Smooth muscle cell (in vitro differentiated cells): ENCODE measurements at regions not wholly inside any gene's neighbourhood (a gene's known extent, or its start where the extent isn't known, plus 50 kb on each side); places are given as distances from the start of the nearest gene placed in this dataset.

Experiments
- DNase-seq: peaks from one replicate; lab custom pipeline; 2025; ENCODE audit not compliant: unreplicated experiment; lab: John Stamatoyannopoulos, UW
- H2AFZ ChIP-seq: fragments of 200-600 bp; sonication (generic); 2 replicates; pipeline ENCODE4 v1.6.0; 2016; ENCODE audit warnings: antibody characterized with exemption, low read depth, mild to moderate bottlenecking
- H3F3A ChIP-seq: fragments of 200-600 bp; sonication (generic); 2 replicates; pipeline ENCODE4 v1.6.0; 2017; ENCODE audit warnings: antibody characterized with exemption, low read depth
- H3K27ac ChIP-seq: fragments of 200-600 bp; sonication (generic); 2 replicates; pipeline ENCODE4 v1.5.1; 2016; ENCODE audit warnings: low read depth, mild to moderate bottlenecking
- H3K27me3 ChIP-seq: fragments of 200-600 bp; sonication (generic); 2 replicates; pipeline ENCODE4 v1.6.1; 2016; ENCODE audit warnings: low read depth, mild to moderate bottlenecking
- H3K36me3 ChIP-seq: fragments of 200-600 bp; sonication (generic); 2 replicates; pipeline ENCODE4 v1.5.1; 2016; ENCODE audit warnings: low read depth
- H3K4me1 ChIP-seq: fragments of 200-600 bp; sonication (generic); 2 replicates; pipeline ENCODE4 v1.5.1; 2016; ENCODE audit warnings: low read depth
- H3K4me2 ChIP-seq: fragments of 200-600 bp; sonication (generic); 2 replicates; pipeline ENCODE4 v1.6.0; 2016; ENCODE audit warnings: mild to moderate bottlenecking
- H3K4me3 ChIP-seq: fragments of 200-600 bp; sonication (generic); 2 replicates; pipeline ENCODE4 v1.5.1; 2016; ENCODE audit warnings: mild to moderate bottlenecking
- H3K79me2 ChIP-seq: fragments of 200-600 bp; sonication (generic); 2 replicates; pipeline ENCODE4 v1.6.0; 2016; ENCODE audit warnings: low read depth, mild to moderate bottlenecking
- H3K9ac ChIP-seq: fragments of 200-600 bp; sonication (generic); 2 replicates; pipeline ENCODE4 v1.6.0; 2016; ENCODE audit warnings: low read depth
- H3K9me3 ChIP-seq: fragments of 200-600 bp; sonication (generic); replicated peaks from 2 replicates; pipeline ENCODE4 v1.5.1; 2016; ENCODE audit warnings: low read depth
- H4K20me1 ChIP-seq: fragments of 200-600 bp; sonication (generic); 2 replicates; pipeline ENCODE4 v1.6.0; 2016; ENCODE audit warnings: low read depth
- CTCF ChIP-seq: fragments of 200-600 bp; sonication (generic); IDR thresholded peaks from 2 replicates; pipeline ENCODE4 v1.5.1; 2017; ENCODE audit warnings: borderline replicate concordance, mild to moderate bottlenecking, antibody characterized with exemption; ENCODE audit not compliant: insufficient read depth, poor library complexity, severe bottlenecking
- WGBS: methylation state at CpG from one replicate; pipeline ENCODE4 v1.1.7; 2016; ENCODE audit warnings: low lambda C conversion rate; 5-methylcytosine and 5-hydroxymethylcytosine counted together

GRCh38 chr18:40993363-40993762 lies 961.7 kb upstream of the PIK3C3 start:
- H3K4me3 ChIP-seq: no peak overlapping the region
- H3K27me3 ChIP-seq: no peaks in the 10 kb centered on the region
- no peaks in the 10 kb centered on the region for H3K4me1 ChIP-seq
- no peak overlapping the region for H3K27ac ChIP-seq
- no peaks in the 10 kb centered on the region for H3K79me2 ChIP-seq
- no peak for DNase-seq
- no peak for TF ChIP-seq CTCF
- H3K36me3 ChIP-seq: no peaks in the 10 kb centered on the region
- H3F3A ChIP-seq: no peaks in the 10 kb centered on the region
- no peaks in the 10 kb centered on the region for H4K20me1 ChIP-seq
- H3K4me2 ChIP-seq: no peak overlapping the region
- no peak overlapping the region for H2AFZ ChIP-seq
- H3K9ac ChIP-seq: no peak overlapping the region
- no peaks in the 10 kb centered on the region for H3K9me3 ChIP-seq

GRCh38 chr18:40987581-40987980 lies 967.5 kb upstream of the PIK3C3 start:
- H3K36me3 ChIP-seq: no peaks in the 10 kb centered on the region
- TF ChIP-seq CTCF: no peak
- no peaks in the 10 kb centered on the region for H3K4me1 ChIP-seq
- no peak overlapping the region for H3K27ac ChIP-seq
- H3K4me3 ChIP-seq: no peak overlapping the region
- no peak overlapping the region for H2AFZ ChIP-seq
- H3K27me3 ChIP-seq: no peaks in the 10 kb centered on the region
- H4K20me1 ChIP-seq: no peaks in the 10 kb centered on the region
- H3K9ac ChIP-seq: no peak overlapping the region
- no peaks in the 10 kb centered on the region for H3F3A ChIP-seq
- WGBS: 73% methylated on average over 1 of the region's 1 CpG
- no peak for DNase-seq
- H3K79me2 ChIP-seq: no peaks in the 10 kb centered on the region
- H3K4me2 ChIP-seq: no peak overlapping the region
- H3K9me3 ChIP-seq: no peaks in the 10 kb centered on the region

GRCh38 chr18:40985436-40985835 lies 969.6 kb upstream of the PIK3C3 start:
- Histone ChIP-seq H3K9me3 (no peaks in the 10 kb centered on the region), H3K4me1 (no peaks in the 10 kb centered on the region), H3K79me2 (no peaks in the 10 kb centered on the region), H3K9ac (no peak overlapping the region), H4K20me1 (no peaks in the 10 kb centered on the region), H3F3A (no peaks in the 10 kb centered on the region), H3K27ac (no peak overlapping the region), H2AFZ (no peak overlapping the region), H3K4me2 (no peak overlapping the region), H3K4me3 (no peak overlapping the region), H3K27me3 (no peaks in the 10 kb centered on the region), H3K36me3 (no peaks in the 10 kb centered on the region)
- DNase-seq: no peak
- no peak for TF ChIP-seq CTCF
- 87% methylated on average over 5 of the region's 5 CpGs for WGBS

- no peak for TF ChIP-seq CTCF
- no peaks in the 10 kb centered on the region for H3F3A ChIP-seq
- no peak overlapping the region for H3K27ac ChIP-seq
- H3K4me2 ChIP-seq: no peak overlapping the region
- no peaks in the 10 kb centered on the region for H3K27me3 ChIP-seq
- no peak overlapping the region for H3K9ac ChIP-seq
- H3K79me2 ChIP-seq: no peaks in the 10 kb centered on the region
- 94% methylated on average over 1 of the region's 1 CpG for WGBS
- H4K20me1 ChIP-seq: no peaks in the 10 kb centered on the region
- no peaks in the 10 kb centered on the region for H3K4me1 ChIP-seq
- no peaks in the 10 kb centered on the region for H3K9me3 ChIP-seq
- no peak overlapping the region for H2AFZ ChIP-seq
- no peaks in the 10 kb centered on the region for H3K36me3 ChIP-seq
- DNase-seq: no peak
- no peak overlapping the region for H3K4me3 ChIP-seq
Observed at GRCh38 chr18:40984856-40985255, 970.2 kb upstream of the PIK3C3 start.
